PC-9 (cell line): ENCODE measurements at regions not wholly inside any gene's neighbourhood (a gene's known extent, or its start where the extent isn't known, plus 50 kb on each side); places are given as distances from the start of the nearest gene placed in this dataset.

ENCODE experiments used
- BruUV-seq: library from RNA; stranded (reverse); fragments of 400-500 nt; replicated peaks from 2 replicates; lab custom pipeline; 2021; lab: Mats Ljungman, UMichigan
- CTCF ChIA-PET: fragments of 300-600 bp; sonication (Branson Sonifier 250); formaldehyde crosslinking; loops from one replicate; lab custom pipeline; 2022; ENCODE audit warnings: antibody characterized with exemption; lab: Charles Lee
- POLR2A ChIA-PET: fragments of 300-600 bp; sonication (Branson Sonifier 250); formaldehyde crosslinking; loops from one replicate; lab custom pipeline; 2022; ENCODE audit warnings: antibody characterized with exemption; ENCODE audit not compliant: unreplicated experiment; lab: Charles Lee
- DNase-seq, 2 experiments: peaks; one replicate each; pipeline versions ENCODE4 v3.0.0 to v3.0.0-alpha.2; 2015 to 2022; ENCODE audit warnings: mixed read lengths in 1 of 2
- H2AFZ ChIP-seq: fragments of 200-600 bp; sonication (generic); 2 replicates; pipeline ENCODE4 v1.8.1; 2017; ENCODE audit warnings: antibody characterized with exemption
- H3F3A ChIP-seq: fragments of 200-600 bp; sonication (generic); 2 replicates; pipeline ENCODE4 v1.8.1; 2017; ENCODE audit warnings: antibody characterized with exemption, mild to moderate bottlenecking, low read depth; ENCODE audit not compliant: insufficient read depth
- H3K27ac ChIP-seq: fragments of 200-600 bp; sonication (generic); 2 replicates; pipeline ENCODE4 v1.6.1; 2016; ENCODE audit warnings: mixed run types
- H3K27me3 ChIP-seq: fragments of 200-600 bp; sonication (generic); 2 replicates; pipeline ENCODE4 v1.6.1; 2016; ENCODE audit warnings: low read depth, mixed run types; ENCODE audit not compliant: insufficient read depth
- H3K36me3 ChIP-seq: fragments of 200-600 bp; sonication (generic); 2 replicates; pipeline ENCODE4 v1.6.1; 2016; ENCODE audit warnings: low read depth, mixed run types
- H3K4me1 ChIP-seq: fragments of 200-600 bp; sonication (generic); replicated peaks from 2 replicates; pipeline ENCODE4 v1.6.1; 2016; ENCODE audit warnings: mixed run types; ENCODE audit not compliant: insufficient read depth
- H3K4me2 ChIP-seq: fragments of 200-600 bp; sonication (generic); 2 replicates; pipeline ENCODE4 v1.6.1; 2017; ENCODE audit warnings: mixed run types
- H3K4me3 ChIP-seq: fragments of 200-600 bp; sonication (generic); 2 replicates; pipeline ENCODE4 v1.6.1; 2016; ENCODE audit warnings: mixed run types
- H3K79me2 ChIP-seq: fragments of 200-600 bp; sonication (generic); 2 replicates; pipeline ENCODE4 v1.6.1; 2017; ENCODE audit warnings: low read depth, mixed run types
- H3K9me2 ChIP-seq: fragments of 200-600 bp; sonication (generic); 2 replicates; pipeline ENCODE4 v1.8.1; 2017; ENCODE audit warnings: mild to moderate bottlenecking; ENCODE audit not compliant: insufficient read depth
- H3K9me3 ChIP-seq: fragments of 200-600 bp; sonication (generic); 2 replicates; pipeline ENCODE4 v1.8.1; 2016; ENCODE audit warnings: low read depth; ENCODE audit not compliant: insufficient read depth
- H4K20me1 ChIP-seq: fragments of 200-600 bp; sonication (generic); 2 replicates; pipeline ENCODE4 v1.8.1; 2017; ENCODE audit not compliant: insufficient read depth
- EZH2 ChIP-seq: fragments of 200-600 bp; sonication (generic); IDR thresholded peaks from 2 replicates; pipeline ENCODE4 v1.8.0; 2017; ENCODE audit warnings: antibody characterized with exemption, low read depth
- intact Hi-C: fragments of 100-400 bp; cut with micrococcal nuclease; formaldehyde crosslinking; loops from one replicate; pipeline ENCODE4 v1.10.0; 2022; ENCODE audit not compliant: unreplicated experiment
- TF ChIP-seq, protein P1 (sequence below): fragments of 200-600 bp; sonication (generic); conservative IDR thresholded peaks from 2 replicates; pipeline ENCODE4 v1.6.1; 2017; ENCODE audit warnings: mixed run types, antibody characterized with exemption, mild to moderate bottlenecking, moderate library complexity

DNA sequence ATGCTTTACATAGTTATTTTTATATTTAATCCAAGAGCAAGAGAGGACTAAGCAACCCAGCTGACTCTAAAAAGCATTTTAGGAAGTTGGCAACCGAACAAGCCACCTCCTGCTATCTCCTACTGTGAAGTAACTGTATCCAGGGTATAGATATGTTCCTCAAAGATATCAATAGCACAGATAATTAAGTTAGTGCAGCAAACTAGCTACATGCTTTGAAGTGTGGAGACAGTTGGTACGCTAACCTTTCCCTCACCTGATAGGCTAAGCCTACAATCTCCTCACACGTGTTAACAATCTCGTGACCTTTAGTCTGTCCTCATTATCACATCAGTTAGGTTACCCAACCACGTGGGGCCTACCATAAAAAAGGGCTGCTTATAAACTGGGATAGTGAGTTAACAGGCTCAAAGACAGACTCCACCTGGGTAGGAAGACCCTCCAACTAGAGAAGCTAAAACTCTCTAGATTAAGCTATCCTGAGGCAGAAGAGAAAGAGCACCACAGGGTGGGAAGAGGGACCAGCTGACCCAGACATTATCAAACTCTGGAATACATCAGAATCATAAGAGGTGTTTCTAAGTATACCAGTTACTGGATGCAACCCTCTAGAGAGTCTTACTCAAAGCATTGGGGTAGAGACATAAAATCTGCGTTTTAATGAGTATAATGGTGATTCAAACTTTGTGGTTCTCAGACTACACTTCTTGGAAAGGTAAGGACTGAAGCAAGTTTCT lies 340.1 kb upstream of the ESRRG start:
- no peak for TF ChIP-seq EZH2
- TF ChIP-seq, protein P1, sequence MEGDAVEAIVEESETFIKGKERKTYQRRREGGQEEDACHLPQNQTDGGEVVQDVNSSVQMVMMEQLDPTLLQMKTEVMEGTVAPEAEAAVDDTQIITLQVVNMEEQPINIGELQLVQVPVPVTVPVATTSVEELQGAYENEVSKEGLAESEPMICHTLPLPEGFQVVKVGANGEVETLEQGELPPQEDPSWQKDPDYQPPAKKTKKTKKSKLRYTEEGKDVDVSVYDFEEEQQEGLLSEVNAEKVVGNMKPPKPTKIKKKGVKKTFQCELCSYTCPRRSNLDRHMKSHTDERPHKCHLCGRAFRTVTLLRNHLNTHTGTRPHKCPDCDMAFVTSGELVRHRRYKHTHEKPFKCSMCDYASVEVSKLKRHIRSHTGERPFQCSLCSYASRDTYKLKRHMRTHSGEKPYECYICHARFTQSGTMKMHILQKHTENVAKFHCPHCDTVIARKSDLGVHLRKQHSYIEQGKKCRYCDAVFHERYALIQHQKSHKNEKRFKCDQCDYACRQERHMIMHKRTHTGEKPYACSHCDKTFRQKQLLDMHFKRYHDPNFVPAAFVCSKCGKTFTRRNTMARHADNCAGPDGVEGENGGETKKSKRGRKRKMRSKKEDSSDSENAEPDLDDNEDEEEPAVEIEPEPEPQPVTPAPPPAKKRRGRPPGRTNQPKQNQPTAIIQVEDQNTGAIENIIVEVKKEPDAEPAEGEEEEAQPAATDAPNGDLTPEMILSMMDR = no peak
- Histone ChIP-seq H3K27ac (no peak overlapping the region), H3K4me3 (no peak overlapping the region), H3F3A (no peaks in the 10 kb centered on the region), H3K9me3 (no peaks in the 10 kb centered on the region), H3K79me2 (no peaks in the 10 kb centered on the region), H3K36me3 (no peaks in the 10 kb centered on the region), H3K4me2 (no peak overlapping the region), H3K27me3 (no peaks in the 10 kb centered on the region), H3K4me1 (no peaks in the 10 kb centered on the region), H2AFZ (no peak overlapping the region), H3K9me2 (no peaks in the 10 kb centered on the region), H4K20me1 (no peaks in the 10 kb centered on the region)
- BruUV-seq = no TSS peak
- intact Hi-C loops = no loop called here
- CTCF ChIA-PET = no interaction called here
- no peak for DNase-seq
- POLR2A ChIA-PET = no interaction called here

DNA sequence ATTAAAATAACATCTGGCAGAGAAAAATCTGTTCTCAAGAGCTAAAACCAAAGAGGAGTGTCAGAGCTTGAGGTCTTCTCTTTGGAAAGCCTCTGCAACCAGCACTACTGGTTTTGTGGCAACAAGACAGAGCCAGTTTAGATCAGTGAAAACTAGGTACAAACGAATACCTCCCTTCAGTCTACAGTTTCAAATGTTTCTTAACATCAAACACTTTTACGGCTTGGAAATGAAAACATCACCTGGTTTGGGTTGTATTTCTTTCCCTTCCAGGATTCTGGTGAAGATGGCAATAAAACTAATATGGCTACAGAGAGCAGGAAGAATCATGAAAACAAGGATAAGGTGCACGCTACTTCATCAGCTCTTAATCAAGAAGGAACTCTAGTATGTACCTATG lies 339.4 kb upstream of the ESRRG start:
- no peak overlapping the region for H3K4me2 ChIP-seq
- H3K27ac ChIP-seq = no peak overlapping the region
- TF ChIP-seq, protein P1 = no peak
- no peak for TF ChIP-seq EZH2
- H3K4me3 ChIP-seq = no peak overlapping the region
- ChIA-PET POLR2A (no interaction called here), CTCF (no interaction called here)
- H4K20me1 ChIP-seq = no peaks in the 10 kb centered on the region
- no peak overlapping the region for H2AFZ ChIP-seq
- no peaks in the 10 kb centered on the region for H3K27me3 ChIP-seq
- no peaks in the 10 kb centered on the region for H3K79me2 ChIP-seq
- no peak for DNase-seq
- intact Hi-C loops = no loop called here
- no peaks in the 10 kb centered on the region for H3K9me3 ChIP-seq
- BruUV-seq = no TSS peak
- H3K36me3 ChIP-seq = no peaks in the 10 kb centered on the region
- no peaks in the 10 kb centered on the region for H3K4me1 ChIP-seq
- no peaks in the 10 kb centered on the region for H3K9me2 ChIP-seq
- H3F3A ChIP-seq = no peaks in the 10 kb centered on the region

DNA sequence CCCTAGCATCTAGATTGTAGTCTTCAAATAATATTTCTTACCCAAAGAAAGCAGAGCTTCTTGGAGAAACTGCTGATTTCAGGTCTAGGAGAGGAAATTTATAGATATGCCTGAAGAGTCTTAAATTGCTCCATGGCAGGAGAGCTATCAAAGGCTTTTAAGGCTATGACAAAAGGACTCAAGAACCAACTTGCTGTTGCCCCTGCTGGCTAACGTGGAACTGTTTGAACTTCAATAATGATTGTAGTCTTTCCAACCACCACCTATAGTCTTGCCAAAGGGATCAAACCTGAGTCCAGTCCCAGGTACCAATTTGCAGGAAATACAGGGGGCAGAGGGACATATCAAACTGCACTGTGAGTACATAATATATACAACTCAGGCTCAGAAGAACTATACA lies 336.2 kb upstream of the ESRRG start:
- no peak for DNase-seq
- Histone ChIP-seq H3K4me1 (no peaks in the 10 kb centered on the region), H3K9me2 (no peaks in the 10 kb centered on the region), H4K20me1 (no peaks in the 10 kb centered on the region), H3K9me3 (no peaks in the 10 kb centered on the region), H3K79me2 (no peaks in the 10 kb centered on the region), H3K36me3 (no peaks in the 10 kb centered on the region), H2AFZ (no peak overlapping the region), H3K27ac (no peak overlapping the region), H3K4me2 (no peak overlapping the region), H3K4me3 (no peak overlapping the region), H3F3A (no peaks in the 10 kb centered on the region), H3K27me3 (no peaks in the 10 kb centered on the region)
- ChIA-PET POLR2A (no interaction called here), CTCF (no interaction called here)
- intact Hi-C loops = no loop called here
- BruUV-seq = no TSS peak
- no peak for TF ChIP-seq EZH2
- TF ChIP-seq, protein P1 = no peak
